HG02970 (cell line): ENCODE measurements at regions not wholly inside any gene's neighbourhood (a gene's known extent, or its start where the extent isn't known, plus 50 kb on each side); places are given as distances from the start of the nearest gene placed in this dataset.
"Not testable (repeated sequence)": the region's sequence is repeated elsewhere in the genome, so short reads cannot be mapped to it uniquely, and the experiment has no call there.

Experiments used
- ATAC-seq: cut with Tn5 transposase; IDR thresholded peaks from one replicate; pipeline ENCODE4 v1.9.1; 2021; ENCODE audit warnings: mild to moderate bottlenecking, moderate library complexity, moderate number of reproducible peaks; ENCODE audit not compliant: unreplicated experiment, low FRiP score

GRCh38 chr3:107909583-107909982 lies 181.2 kb downstream of the CD47 start:
- not testable (repeated sequence) for ATAC-seq

DNA sequence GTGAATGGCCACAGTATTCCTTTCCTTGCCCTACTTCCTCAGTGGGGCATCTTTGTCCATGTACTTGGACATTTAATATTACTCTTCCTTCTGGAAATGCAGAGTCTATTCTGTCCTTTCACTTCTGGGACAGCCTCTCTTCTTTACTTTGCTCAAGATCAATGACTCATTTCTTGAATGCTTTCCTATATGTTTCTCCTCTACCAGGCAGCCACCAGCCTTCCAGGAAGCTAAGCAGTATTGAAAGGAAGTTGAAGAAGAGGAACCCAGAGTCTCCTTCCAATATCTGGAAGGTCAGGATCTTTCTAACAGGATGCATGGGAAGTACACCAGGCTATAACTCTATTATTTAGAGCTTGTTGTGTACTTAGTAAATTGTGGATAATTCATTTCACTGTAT lies 182.8 kb downstream of the CD47 start:
- ATAC-seq = no peak

GRCh38 chr3:107904536-107905066 lies 186.2 kb downstream of the CD47 start:
- no peak for ATAC-seq

- ATAC-seq = no peak
Observed at GRCh38 chr3:107899990-107900651, 190.7 kb downstream of the CD47 start.

- no peak for ATAC-seq
Observed at GRCh38 chr3:107897471-107898061, 193.3 kb downstream of the CD47 start.

DNA sequence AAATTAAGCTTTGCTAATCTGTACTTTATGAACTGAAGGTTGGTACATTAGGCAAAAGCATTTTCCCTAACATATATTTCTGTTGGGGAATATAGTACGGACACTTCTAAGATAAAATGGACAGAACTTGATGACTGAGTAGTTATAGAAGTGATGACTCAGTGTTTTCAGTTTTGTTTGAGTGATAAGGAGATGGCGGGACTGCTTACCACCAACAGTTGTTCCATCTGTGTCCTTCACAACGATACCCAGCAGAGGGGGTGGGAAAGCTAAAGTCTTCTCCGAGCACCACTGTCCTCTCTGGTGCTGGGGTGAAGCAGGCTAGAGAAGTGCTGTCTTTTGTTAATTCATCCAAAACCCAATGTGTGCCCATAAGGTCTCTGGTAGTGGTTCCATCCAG lies 195.8 kb downstream of the CD47 start:
- no peak for ATAC-seq

DNA sequence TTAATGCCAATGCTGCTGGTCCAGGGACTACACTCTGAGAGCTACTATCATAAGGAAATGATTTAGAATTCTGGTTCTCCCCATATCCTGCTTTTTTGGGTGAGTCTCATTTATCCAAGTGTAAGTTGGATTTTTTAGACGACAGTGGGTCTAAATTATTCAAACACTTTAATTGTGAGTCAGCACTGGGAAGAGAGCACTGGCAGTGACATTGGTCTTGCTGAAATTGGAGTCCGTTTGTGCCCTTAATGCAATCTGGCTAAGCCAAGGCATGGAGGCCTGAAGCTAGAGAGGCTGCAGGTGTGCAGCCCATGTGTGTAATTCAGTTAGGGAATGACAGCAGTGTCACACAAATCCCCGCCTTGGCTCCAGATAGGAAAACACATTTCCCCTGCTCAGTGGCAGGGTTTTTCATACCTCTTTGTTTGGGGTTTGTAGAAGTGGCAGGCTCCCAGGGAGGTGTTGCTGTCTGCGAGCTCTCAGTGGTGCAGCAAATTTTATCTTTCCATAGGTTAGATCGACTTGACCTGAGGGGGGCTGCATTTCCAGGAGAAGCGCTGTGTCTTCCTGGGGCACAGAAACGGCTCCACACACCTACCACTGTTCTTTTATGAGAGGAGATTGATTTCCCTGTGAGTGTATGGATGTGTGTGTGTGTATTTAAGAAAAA lies 197.7 kb downstream of the CD47 start:
- ATAC-seq = no peak

GRCh38 chr3:107884719-107885460 lies 205.9 kb downstream of the CD47 start:
- no peak for ATAC-seq

DNA sequence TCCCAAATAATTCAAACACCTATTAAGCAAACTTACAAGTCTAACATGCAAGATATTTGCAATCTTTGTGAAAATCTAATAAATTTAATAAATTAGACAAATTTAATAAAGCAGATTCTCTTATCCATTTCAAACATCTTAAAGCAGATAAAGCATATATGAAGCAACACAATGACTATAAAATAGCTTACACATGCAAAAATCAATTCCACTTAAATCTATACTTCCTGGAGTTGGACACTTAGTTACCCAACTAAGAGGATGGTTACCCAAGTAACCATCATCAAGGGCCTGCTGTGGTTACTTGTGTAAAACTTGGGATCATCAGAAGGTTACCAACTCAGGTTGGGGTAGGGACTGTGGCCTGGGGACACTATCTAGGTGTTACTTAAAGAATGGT lies 206.8 kb downstream of the CD47 start:
- no peak for ATAC-seq

GRCh38 chr3:107882881-107883280 lies 207.9 kb downstream of the CD47 start:
- ATAC-seq = no peak

GRCh38 chr3:107882261-107882660 lies 208.6 kb downstream of the CD47 start:
- no peak for ATAC-seq

DNA sequence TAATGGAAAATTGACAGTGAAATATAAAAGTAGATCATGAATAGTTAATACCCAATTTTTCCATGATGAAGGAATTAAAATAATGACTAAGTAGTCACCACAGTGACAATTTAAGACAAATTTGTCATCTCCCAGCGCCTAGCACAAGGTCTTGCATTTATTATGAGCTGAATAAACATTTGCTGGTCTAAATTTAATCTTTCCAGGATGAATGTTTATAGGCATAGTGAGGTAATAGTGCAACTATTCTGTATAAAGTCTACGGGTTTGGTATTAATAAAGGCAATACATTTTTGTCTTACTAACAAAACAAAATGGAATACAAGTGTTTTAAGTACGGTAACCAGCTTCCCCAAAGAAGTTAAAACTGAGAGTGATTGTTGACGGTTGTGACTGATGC lies 209.3 kb downstream of the CD47 start:
- ATAC-seq = no peak

DNA sequence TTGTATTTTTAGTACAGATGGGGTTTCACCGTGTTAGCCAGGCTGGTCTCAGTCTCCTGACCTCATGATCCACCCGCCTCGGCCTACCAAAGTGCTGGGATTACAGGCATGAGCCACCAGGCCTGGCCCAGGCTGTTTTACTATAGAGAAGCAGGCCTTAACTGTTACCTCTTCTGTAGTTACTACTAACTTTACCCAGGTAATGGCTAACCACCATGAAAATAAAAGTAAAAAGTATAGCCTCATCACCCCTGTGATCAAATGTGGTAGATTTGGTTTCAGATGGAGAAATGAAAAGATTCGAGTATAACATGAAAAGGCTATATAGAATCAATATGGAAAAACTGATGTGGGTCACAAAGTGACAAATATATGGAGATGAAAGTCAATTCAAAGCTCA lies 210.1 kb downstream of the CD47 start:
- ATAC-seq = no peak

GRCh38 chr3:107877936-107878335 lies 212.9 kb downstream of the CD47 start:
- ATAC-seq = no peak

GRCh38 chr3:107870943-107871638 lies 219.7 kb downstream of the CD47 start:
- ATAC-seq = no peak

DNA sequence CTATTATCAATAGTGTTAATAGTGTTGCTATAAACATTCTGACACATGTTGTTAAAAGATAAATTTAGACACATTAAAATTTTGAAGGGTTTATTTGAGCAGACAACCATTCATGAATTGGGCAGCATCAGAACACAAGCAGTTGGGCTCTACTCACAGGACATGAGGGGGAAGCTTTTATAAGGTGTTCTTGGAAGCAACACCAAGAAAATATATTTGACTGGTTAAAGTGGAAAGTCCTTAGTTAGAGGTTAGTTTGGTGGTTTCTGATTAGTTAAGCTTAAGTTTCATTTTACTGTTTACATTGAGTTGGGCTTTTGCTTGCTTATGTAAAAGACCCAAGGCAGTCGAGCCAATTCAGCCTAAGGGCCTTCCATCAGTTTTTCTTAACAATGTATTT lies 220.7 kb downstream of the CD47 start:
- no peak for ATAC-seq

DNA sequence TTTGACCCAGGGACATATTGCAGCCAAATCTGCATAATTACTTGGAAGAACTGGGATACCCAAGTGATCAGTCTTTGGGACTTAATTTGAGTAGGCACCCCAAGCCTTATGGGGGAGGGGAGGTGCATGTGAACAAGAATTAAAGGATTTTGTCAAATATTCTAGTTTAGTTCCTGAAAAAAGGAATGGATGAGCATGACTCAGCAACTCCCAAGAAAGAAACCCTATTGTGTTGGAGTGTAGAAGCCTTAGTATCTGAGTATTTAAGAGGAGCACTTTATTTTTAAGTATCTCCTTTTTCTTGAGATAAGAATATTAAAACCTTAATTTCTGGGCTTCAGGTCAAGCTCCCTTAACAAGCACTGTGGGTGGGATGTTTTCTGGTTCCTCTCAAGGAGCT lies 222.4 kb downstream of the CD47 start:
- ATAC-seq = no peak

GRCh38 chr3:107861904-107862303 lies 228.9 kb downstream of the CD47 start:
- no peak for ATAC-seq

- no peak for ATAC-seq
Observed at GRCh38 chr3:107861422-107861821, 229.4 kb downstream of the CD47 start.
